PC-9 (cell line): ENCODE measurements at regions not wholly inside any gene's neighbourhood (a gene's known extent, or its start where the extent isn't known, plus 50 kb on each side); places are given as distances from the start of the nearest gene placed in this dataset.

Experiments
- CTCF ChIP-seq: fragments of 200-600 bp; sonication (generic); conservative IDR thresholded peaks from 2 replicates; pipeline ENCODE4 v1.6.1; 2017; ENCODE audit warnings: mixed run types, antibody characterized with exemption, mild to moderate bottlenecking, moderate library complexity
- EZH2 ChIP-seq: fragments of 200-600 bp; sonication (generic); IDR thresholded peaks from 2 replicates; pipeline ENCODE4 v1.8.0; 2017; ENCODE audit warnings: antibody characterized with exemption, low read depth

GRCh38 chr13:44157606-44158005, 216.0 kb upstream of the SERP2 start:
- TF ChIP-seq CTCF (no peak), EZH2 (no peak)
